ENCODE measurements at regions not wholly inside any gene's neighbourhood (a gene's known extent, or its start where the extent isn't known, plus 50 kb on each side); places are given as distances from the start of the nearest gene placed in this dataset.

DNA sequence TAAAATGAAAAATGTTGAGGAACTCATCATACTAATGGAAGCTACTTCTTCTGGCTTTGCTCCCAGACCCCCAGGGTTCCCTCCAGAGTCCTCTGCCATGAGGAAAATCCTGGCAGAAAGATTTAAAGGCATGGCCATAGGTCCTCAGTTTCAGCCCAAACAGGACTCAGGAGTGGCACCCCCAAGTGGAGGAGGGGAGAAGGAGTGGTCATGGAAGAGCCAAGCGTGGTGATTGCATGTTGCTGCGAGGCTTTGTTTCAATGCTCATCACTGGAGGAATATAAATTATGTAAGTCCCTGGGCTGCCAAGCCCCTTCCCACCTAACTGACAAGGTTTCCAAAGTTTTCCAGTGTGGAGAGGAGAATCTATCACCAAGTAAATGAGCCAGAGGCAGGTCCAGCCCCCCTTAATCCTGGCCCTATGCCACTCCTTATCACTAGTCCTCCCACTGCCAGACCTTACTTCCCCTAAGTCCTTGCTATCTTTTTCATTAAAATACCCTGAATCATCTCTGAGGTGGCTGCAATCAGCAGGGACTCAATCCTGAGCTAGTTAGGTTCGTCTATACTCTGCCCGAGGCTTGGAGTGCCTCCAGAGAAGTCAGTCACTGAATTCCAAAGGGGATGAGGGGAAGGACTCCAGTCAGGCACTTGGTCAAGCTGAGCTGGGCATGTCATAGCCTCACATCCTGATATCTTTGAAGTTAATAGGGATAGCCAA, 70.7 kb upstream of the TAF1L start:
- Histone ChIP-seq H3K36me3 (ENCODE audit: control insufficient read depth in 2 of 2, extremely low read depth in 1 of 2, insufficient read depth in 2 of 2, low read length in 2 of 2) (no peaks in the 10 kb centered on the region), H3K9me3 (replicated peaks; ENCODE audit: control insufficient read depth, insufficient read depth, low read length) (no peaks in the 10 kb centered on the region), H3K27me3 (ENCODE audit: control insufficient read depth in 2 of 2, insufficient read depth in 2 of 2, low read length in 2 of 2) (no peaks in the 10 kb centered on the region), H2AFZ (ENCODE audit: low read depth, low read length) (no peak overlapping the region), H3K9me1 (replicated peaks; ENCODE audit: control insufficient read depth, extremely low read depth, insufficient read depth, low read length) (no peaks in the 10 kb centered on the region), H3K79me2 (ENCODE audit: control insufficient read depth, insufficient read depth, low read length) (no peaks in the 10 kb centered on the region), H3K4me1 (ENCODE audit: control insufficient read depth, extremely low read depth, insufficient read depth, low read length) (no peaks in the 10 kb centered on the region), H4K20me1 (replicated peaks; ENCODE audit: control insufficient read depth, extremely low read depth, insufficient read depth, low read length) (no peaks in the 10 kb centered on the region), H3K4me2 (ENCODE audit: insufficient read depth, low read length) (no peak overlapping the region), H3K27ac (ENCODE audit: insufficient read depth, low read depth, low read length) (no peak overlapping the region), H3K4me3 (replicated peaks in 1 of 3; ENCODE audit: insufficient read depth in 1 of 3, low read depth in 1 of 3, low read length in 3 of 3) (no peak overlapping the region), H3K9ac (replicated peaks; ENCODE audit: extremely low read depth, insufficient read depth, low read length) (no peak overlapping the region)
- DNase-seq (ENCODE audit: low read depth, low spot score) = no peak
- ChIA-PET CTCF (interaction anchor here (1.3 to 4.5 kb wide), 2 partner anchors 117 to 327 kb away, joined by 5 to 40 read pairs; no protein-coding TSS in a partner anchor), POLR2A (no interaction called here)
- intact Hi-C loops (cut with micrococcal nuclease) = loop anchor here (10.0 kb wide), 2 partner anchors 121 to 331 kb away; no protein-coding TSS in a partner anchor
- no TSS peak for BruUV-seq (replicated peaks)
- no peak for FAIRE-seq
- dilution Hi-C loops (cut with MboI; ENCODE audit: extremely low pct_ligation_motif_present, low sequenced_read_pairs) = no loop called here
- no peak for TF ChIP-seq POLR2AphosphoS5 (IDR thresholded peaks at IDR 0.05; ENCODE audit: insufficient read depth, low read depth, low read length)
- TF ChIP-seq MAX (IDR thresholded peaks at IDR 0.05; ENCODE audit: insufficient read depth, insufficient read length) = no peak
- TF ChIP-seq GATA2 (IDR thresholded peaks at IDR 0.05; ENCODE audit: insufficient read depth, insufficient read length, low read depth, low read length) = no peak
- no peak for TF ChIP-seq EZH2 (IDR thresholded peaks at IDR 0.05; ENCODE audit: borderline replicate concordance, low read depth, low read length, severe bottlenecking)
- no peak for TF ChIP-seq POLR2A (IDR thresholded peaks at IDR 0.05; ENCODE audit: low read depth, low read length)

DNA sequence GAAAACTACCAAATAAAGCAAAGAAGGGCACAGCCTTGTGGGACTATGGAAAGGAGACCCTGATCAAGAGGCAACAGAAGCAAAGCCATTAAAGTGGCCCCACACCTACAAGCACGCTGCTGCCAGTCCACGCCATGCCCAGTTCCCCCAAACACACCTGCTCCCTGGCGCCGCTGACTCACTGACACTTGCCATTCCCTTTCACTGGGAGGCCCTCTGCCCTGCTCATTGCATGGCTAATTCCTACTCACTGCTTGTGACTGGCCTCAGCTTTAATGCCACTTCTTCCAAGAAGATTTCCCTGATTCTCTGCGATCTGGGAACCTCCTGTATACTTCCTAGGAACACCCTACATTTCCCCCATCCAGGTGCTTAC, 71.2 kb upstream of the TAF1L start:
- BruUV-seq (replicated peaks) = no TSS peak

More for the DNA sequence above, 71.2 kb upstream of the TAF1L start:
- no peak overlapping the region for H3K27ac ChIP-seq (ENCODE audit: insufficient read depth, low read depth, low read length)
- H3K9ac ChIP-seq (replicated peaks; ENCODE audit: extremely low read depth, insufficient read depth, low read length) = no peak overlapping the region
- no peak overlapping the region for H3K4me2 ChIP-seq (ENCODE audit: insufficient read depth, low read length)
- H3K27me3 ChIP-seq (ENCODE audit: control insufficient read depth in 2 of 2, insufficient read depth in 2 of 2, low read length in 2 of 2) = no peaks in the 10 kb centered on the region
- no peaks in the 10 kb centered on the region for H4K20me1 ChIP-seq (replicated peaks; ENCODE audit: control insufficient read depth, extremely low read depth, insufficient read depth, low read length)
- no peaks in the 10 kb centered on the region for H3K36me3 ChIP-seq (ENCODE audit: control insufficient read depth in 2 of 2, extremely low read depth in 1 of 2, insufficient read depth in 2 of 2, low read length in 2 of 2)
- dilution Hi-C loops (cut with MboI; ENCODE audit: extremely low pct_ligation_motif_present, low sequenced_read_pairs) (no loop called here), intact Hi-C loops (cut with micrococcal nuclease) (loop anchor here (10.0 kb wide), 2 partner anchors 122 to 332 kb away; no protein-coding TSS in a partner anchor)
- no peaks in the 10 kb centered on the region for H3K4me1 ChIP-seq (ENCODE audit: control insufficient read depth, extremely low read depth, insufficient read depth, low read length)
- H3K9me1 ChIP-seq (replicated peaks; ENCODE audit: control insufficient read depth, extremely low read depth, insufficient read depth, low read length) = no peaks in the 10 kb centered on the region
- no peaks in the 10 kb centered on the region for H3K79me2 ChIP-seq (ENCODE audit: control insufficient read depth, insufficient read depth, low read length)
- ChIA-PET CTCF (interaction anchor here (1.3 kb wide), 1 partner anchor 328 kb away, joined by 5 read pairs; no protein-coding TSS in a partner anchor), POLR2A (no interaction called here)
- DNase-seq (ENCODE audit: low read depth, low spot score) (no peak), FAIRE-seq (no peak)
- H2AFZ ChIP-seq (ENCODE audit: low read depth, low read length) = no peak overlapping the region
- no peaks in the 10 kb centered on the region for H3K9me3 ChIP-seq (replicated peaks; ENCODE audit: control insufficient read depth, insufficient read depth, low read length)
- no peak overlapping the region for H3K4me3 ChIP-seq (replicated peaks in 1 of 3; ENCODE audit: insufficient read depth in 1 of 3, low read depth in 1 of 3, low read length in 3 of 3)
- TF ChIP-seq FOS (IDR thresholded peaks at IDR 0.05; ENCODE audit: borderline replicate concordance, insufficient read depth, low read length) = no peak
- TF ChIP-seq JUN (IDR thresholded peaks at IDR 0.05; ENCODE audit: borderline replicate concordance, insufficient read depth, insufficient read length, low read depth) = no peak
- no peak for TF ChIP-seq GATA2 (IDR thresholded peaks at IDR 0.05; ENCODE audit: insufficient read depth, insufficient read length, low read depth, low read length)
- TF ChIP-seq, protein P1, sequence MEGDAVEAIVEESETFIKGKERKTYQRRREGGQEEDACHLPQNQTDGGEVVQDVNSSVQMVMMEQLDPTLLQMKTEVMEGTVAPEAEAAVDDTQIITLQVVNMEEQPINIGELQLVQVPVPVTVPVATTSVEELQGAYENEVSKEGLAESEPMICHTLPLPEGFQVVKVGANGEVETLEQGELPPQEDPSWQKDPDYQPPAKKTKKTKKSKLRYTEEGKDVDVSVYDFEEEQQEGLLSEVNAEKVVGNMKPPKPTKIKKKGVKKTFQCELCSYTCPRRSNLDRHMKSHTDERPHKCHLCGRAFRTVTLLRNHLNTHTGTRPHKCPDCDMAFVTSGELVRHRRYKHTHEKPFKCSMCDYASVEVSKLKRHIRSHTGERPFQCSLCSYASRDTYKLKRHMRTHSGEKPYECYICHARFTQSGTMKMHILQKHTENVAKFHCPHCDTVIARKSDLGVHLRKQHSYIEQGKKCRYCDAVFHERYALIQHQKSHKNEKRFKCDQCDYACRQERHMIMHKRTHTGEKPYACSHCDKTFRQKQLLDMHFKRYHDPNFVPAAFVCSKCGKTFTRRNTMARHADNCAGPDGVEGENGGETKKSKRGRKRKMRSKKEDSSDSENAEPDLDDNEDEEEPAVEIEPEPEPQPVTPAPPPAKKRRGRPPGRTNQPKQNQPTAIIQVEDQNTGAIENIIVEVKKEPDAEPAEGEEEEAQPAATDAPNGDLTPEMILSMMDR (IDR thresholded peaks at IDR 0.05; ENCODE audit: extremely low read depth in 1 of 2, insufficient read depth in 1 of 2, low read depth in 1 of 2, low read length in 2 of 2) = no peak
- TF ChIP-seq EZH2 (IDR thresholded peaks at IDR 0.05; ENCODE audit: borderline replicate concordance, low read depth, low read length, severe bottlenecking) = no peak
- no peak for TF ChIP-seq MAX (IDR thresholded peaks at IDR 0.05; ENCODE audit: insufficient read depth, insufficient read length)
- TF ChIP-seq MYC (IDR thresholded peaks at IDR 0.05; ENCODE audit: low read depth, low read length) = no peak
- TF ChIP-seq POLR2A (IDR thresholded peaks at IDR 0.05; ENCODE audit: low read depth, low read length) = no peak
- no peak for TF ChIP-seq POLR2AphosphoS5 (IDR thresholded peaks at IDR 0.05; ENCODE audit: insufficient read depth, low read depth, low read length)
